SH-SY5Y (cell line): ENCODE measurements at regions not wholly inside any gene's neighbourhood (a gene's known extent, or its start where the extent isn't known, plus 50 kb on each side); places are given as distances from the start of the nearest gene placed in this dataset.

Source experiments
- GATA2 ChIP-seq: IDR thresholded peaks from 2 replicates; pipeline ENCODE4 v1.6.1; 2011; ENCODE audit warnings: mild to moderate bottlenecking, low read depth, low read length
- GATA3 ChIP-seq: IDR thresholded peaks from 2 replicates; pipeline ENCODE4 v1.6.1; 2011; ENCODE audit warnings: low read depth, mild to moderate bottlenecking, low read length, moderate library complexity

DNA sequence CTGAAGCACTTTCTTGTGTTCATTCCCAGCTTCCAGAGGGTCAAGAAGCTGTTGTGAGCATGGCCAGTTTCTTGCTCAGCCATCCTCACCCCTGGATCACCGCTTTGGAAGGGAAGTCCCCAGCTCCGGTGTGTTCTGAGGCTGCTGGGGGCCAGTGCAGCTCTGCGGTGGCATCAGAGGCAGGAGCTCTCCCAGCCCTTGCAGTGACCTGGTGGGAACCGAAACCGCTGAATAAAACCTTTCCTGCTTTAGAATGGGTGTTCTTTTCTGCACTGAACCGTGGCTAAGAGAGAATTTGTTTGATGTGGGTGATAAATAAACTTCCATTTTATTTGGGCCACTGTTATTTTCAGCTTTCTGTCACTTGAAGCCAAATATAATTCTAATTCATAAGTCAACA lies 450.9 kb upstream of the VSTM2A start:
- no peak for TF ChIP-seq GATA3
- TF ChIP-seq GATA2: no peak

DNA sequence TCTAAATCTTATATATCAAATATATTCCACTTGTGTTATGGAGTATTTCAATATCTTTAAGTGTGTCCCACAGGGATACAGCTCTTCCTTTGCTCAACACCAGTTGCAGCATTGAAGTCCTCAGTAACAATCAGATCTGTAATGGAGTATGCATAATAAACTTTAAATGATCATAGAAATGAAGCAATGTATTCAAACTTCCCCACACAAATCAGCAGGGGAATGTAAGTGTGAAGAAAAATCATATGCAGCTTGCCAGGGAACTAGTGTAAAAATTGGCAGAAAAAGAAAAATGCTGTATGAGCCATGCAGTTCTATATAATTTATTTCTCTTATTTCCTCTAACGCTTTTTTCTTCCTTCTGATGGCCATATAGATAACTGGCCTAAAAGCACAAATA lies 444.3 kb upstream of the VSTM2A start:
- TF ChIP-seq GATA3 (no peak), GATA2 (no peak)

DNA sequence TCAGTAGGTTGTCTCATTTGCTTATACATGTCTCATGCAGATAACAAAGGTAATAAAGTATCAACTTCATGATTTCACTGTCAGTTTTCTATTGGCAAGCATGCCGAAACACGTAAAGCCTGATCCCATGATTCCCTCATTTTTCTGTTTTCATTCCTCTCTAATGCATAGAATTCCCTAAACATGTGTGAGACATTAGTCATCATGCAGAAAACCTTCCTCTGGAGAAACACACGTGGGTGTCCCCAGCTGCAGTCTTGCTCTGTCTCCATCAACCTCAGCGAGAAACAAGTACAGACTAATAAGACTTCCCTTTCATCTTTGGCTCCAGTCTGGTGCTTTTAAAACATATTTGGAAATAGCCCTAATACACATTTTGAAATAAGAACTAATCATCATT lies 432.7 kb upstream of the VSTM2A start:
- TF ChIP-seq GATA2 (no peak), GATA3 (no peak)

DNA sequence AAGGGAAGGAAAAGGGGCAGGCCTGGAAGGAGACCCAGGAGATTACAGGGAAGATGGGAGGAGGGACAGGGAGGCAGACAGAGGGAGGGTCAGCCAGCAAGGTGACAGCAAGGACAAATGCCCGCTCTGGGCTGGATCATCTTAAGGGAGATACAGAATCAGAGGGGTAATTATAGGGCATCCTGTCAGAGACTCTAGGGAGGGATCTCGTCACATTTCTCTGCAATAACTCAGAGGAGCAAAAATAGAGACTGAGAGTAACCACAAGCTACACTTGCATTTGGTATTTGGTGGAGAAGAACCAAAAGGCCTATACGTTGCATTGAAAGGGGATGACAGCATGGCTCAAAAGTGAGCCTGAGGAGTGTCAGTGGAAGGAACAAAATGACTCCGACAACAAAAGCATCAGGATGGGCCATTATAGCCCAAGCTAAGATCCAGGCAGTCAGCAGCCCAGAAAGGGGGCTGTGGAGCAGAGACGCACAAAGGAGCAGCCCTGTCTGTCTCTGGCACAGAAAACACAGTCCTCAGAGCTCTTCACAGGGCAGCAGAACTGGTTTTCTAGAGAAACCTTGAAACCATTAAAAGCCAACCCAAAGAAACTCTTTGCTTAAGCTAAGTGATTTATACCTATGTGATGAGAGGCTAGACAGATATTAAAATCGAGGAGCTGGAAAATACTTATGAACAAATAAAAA lies 430.2 kb upstream of the VSTM2A start:
- TF ChIP-seq GATA3 (no peak), GATA2 (no peak)

DNA sequence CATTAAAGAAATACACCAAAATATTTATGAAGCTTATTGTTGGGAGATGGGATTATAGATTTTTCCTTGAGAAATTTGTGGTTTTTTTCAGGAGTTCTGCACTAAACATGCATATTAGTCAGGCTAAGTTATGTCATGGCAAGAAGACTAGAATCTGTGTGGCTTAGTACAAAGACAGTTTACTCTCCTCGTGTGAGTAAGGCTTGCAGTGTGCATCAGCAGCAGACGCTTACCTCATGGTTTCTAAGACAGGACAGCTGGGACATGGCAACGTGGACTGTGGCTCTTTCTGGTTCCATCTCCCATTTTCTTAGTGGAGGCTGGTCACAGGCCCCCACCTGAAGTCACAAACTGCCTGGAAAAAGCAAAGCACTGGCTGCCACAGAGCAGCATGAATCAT lies 429.6 kb upstream of the VSTM2A start:
- TF ChIP-seq GATA2 (no peak), GATA3 (no peak)

DNA sequence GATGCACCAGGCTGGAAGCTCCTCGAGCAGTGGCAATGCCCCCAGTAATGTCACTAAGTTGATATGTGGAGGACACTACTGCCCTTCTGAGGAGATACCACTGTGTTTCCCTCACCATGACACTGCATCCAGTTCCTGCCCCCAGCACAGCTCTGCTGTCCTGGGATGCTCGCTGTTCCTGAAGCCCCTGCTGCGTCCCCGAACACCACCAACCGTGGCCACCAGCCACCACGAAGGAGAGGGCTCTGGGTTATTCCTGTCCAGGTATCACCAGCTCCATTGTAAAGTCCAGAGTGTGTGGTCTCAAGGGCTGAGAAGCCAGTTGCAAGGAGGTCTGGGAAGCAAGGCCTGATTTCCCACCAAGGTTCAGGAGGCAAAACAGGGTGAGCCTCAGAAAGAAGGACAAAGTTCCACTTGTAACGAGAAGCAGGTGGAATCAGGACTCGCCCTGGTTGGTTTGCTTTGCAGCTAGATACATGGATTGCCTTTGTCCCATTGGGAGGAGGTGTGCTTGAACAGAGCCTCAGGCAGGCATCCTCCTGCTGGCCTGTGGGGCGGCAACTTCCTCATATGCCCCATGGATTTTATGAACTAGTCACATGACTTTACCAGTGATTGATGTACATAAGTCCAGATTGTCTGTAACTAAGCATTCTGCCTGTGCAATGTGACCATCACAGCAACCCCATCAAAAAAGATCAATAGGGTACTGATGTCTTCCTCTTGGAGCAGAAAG lies 427.0 kb upstream of the VSTM2A start:
- no peak for TF ChIP-seq GATA3
- TF ChIP-seq GATA2: no peak

DNA sequence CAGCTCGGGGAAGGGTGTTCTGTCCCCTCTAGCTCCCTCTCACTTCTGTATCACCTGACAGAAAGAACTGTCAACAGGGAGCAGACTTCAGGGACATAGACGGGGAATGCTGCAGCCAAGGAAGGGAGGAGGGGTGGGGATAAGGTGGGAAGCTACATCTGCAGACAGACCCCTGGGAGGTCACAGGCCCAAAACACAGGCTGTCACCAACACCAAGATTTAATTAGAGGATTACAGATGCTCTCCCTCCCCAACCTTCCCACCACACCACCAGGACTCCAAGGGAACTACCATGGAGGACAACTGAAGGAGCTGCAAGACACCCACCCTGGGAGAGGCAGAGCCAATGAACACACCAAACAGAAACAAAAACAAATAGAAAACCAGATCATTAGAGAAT lies 425.2 kb upstream of the VSTM2A start:
- no peak for TF ChIP-seq GATA3
- no peak for TF ChIP-seq GATA2

DNA sequence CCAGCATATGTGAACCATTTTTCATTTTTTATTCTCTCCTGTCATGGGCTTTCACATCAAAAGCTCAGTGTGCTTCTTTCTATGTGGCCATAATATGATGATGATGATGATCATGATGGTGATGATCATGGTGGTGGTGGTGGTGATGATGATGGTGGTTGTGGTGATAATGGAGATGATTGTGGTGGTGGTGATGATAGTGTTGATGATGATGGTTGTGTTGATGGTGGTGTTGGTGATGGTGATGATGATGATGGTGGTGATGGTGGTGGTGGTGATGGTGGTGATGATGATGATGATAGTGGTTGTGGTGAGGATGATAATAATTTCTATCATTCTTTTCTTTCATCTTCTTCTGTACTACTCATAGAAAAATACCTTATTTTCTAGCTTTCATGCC lies 413.1 kb upstream of the VSTM2A start:
- TF ChIP-seq GATA3 (no peak), GATA2 (no peak)

DNA sequence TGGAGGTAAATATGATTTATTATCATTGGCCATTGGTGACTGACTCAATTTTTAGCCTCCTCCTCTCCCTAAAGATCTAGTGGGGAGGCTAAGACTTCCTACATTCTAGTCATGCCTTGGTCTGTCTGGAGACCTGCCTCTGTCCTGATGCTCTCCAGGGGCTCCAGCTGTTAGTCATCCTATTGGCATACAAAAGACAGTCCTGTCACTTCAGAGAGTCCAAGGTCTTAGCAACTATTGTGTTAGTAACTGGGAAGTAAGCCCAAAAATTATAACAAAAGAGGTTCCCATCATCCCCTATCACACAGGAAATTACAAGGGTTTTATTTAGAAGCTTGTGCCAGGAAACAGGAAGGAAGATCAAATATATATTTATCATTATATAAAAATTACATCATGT lies 400.6 kb upstream of the VSTM2A start:
- no peak for TF ChIP-seq GATA2
- no peak for TF ChIP-seq GATA3

DNA sequence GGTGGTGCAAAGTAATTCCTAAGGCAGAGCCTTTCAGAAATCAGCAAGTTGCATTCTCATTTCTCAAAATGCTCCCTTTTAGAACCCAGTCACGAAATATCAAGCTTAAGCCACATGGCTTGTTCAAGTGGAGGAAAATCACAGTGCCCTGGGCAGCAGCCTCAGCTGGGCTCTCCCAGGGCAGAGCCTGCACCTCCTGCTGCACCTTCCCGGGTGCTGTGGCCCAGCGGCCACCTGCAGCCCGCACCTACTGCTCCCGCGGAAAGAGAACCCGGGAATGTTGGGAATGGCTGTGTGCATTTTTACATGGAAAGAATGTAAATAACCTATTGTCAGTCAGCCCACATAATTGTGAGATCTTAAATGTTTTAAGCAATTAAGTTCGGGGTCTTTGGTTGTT lies 396.5 kb upstream of the VSTM2A start:
- TF ChIP-seq GATA3 (no peak), GATA2 (no peak)

DNA sequence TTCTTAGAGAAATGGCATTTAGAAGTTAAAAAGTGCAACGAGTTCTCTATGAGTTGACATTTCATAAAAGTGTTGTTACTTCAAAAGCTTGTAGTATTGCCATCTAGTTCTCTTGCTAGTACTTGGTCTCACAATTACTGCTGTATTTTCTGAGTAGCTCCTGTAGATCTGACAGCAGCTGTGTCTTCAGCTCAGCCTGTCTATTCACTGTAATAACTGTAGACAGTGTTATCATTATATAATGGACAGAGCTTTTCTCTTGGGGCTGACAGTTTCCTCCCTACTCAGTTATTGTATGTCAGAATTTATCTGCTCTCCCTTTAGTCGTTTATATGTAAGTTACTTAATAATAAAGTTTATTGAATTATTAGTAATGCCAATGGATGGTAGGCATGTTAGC lies 388.7 kb upstream of the VSTM2A start:
- TF ChIP-seq GATA2: no peak
- no peak for TF ChIP-seq GATA3

DNA sequence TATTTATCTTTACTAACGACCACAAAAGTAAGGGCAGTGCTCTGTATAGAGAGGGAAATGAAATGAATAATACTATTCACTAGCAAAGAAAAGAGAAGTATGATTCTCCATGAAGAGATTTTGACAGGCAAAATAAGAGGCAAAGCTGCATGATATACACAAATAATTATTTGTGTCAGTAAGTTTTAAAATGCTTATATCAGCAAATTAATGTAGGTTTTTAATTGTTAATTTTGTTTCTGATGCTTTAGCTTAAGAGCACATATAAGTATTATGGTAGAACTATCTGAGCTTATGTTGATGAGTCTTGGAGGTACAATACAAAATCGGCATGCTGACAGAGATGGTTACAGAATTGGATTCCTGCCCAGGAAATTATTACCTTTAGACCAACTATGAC lies 383.1 kb upstream of the VSTM2A start:
- TF ChIP-seq GATA3 (no peak), GATA2 (no peak)

DNA sequence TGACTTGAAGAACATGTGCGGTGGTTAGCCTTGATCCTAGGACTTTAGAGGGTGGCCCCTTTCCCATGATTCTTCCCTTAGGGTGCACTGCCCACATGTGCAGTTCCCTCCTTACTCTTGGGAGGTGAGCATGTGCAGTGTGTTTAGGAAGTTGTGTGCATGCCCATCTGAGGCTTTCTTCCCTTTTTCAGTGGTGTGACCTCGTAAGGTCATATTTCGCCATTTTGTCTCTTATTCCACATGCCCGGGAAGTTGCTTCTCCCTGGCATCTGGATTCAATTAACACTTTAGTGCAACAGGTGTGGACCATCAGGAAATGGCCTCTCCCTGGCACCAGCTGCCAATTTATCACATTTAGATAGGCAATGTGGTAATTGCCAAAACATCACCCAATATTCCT lies 380.6 kb upstream of the VSTM2A start:
- TF ChIP-seq GATA3: no peak
- TF ChIP-seq GATA2: no peak

DNA sequence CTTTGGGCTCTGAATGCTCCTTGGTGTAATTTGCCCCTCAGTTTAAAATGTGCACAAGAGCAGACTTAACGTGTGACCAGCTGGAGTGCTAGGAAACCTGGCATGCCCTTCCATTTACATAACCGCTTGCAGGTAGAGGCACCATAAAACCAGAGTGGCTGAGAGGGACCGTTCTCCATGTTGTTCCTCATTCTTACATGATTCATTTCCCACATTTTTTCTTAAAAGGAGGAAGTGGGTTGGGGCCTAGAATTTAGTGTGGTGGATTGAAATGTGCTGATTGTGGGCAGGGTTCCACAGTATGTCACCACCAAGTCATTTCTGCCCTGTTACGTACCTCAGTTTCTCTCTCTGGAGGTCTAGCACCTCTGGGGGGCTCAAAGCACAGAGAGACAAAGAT lies 375.8 kb upstream of the VSTM2A start:
- TF ChIP-seq GATA3 (no peak), GATA2 (no peak)

DNA sequence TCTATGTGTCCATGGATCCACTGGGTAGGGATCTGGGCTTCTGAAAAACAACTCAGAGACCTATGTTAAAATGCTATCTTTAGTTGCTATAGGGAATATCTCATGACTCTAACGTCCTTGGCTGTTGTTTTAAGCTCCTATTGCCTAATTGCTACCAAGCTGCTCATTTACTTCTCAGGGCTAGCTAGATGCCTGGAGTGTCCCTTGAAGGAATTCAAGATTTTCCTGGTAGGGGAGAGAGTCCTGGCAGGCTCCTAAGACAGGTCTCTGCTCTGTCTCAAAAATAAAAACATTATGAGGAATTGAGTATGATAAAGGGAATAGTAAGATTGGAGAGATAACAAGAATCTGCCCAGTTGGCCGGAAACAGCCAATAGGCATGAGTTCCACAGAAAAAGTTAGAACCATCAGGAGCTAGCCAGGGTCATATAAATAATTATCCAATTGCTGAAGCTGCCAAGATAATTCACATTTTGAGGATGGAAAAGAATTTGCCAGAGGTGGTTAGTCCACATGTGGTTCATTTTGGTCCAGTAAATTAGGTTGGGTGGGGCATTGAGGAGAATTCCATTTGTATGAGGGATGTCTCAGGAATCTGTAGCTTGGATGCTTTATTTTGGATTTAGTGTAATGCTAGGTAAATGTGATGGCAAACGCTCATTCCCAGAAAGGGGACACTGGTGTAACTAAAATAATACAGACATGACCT lies 362.7 kb upstream of the VSTM2A start:
- no peak for TF ChIP-seq GATA3
- TF ChIP-seq GATA2: no peak

DNA sequence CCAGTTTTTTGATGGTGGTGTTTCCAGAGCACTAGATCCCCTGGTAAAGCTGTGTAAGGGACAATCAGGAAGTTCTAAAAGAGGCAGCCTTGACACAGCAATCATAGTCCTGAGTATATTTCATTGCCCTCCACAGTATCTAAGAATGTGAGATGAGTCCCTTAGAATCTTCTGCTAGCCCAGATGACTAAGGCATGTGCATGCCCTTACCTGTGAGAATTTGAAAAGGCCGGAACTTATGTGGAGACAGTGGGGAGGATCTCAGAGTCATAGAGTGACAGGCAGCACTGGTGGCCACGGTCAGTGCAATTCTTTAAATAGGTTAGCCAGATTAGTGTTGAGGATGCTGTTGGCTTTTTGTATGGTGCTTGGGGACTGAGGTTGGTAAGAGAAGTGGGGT lies 361.4 kb upstream of the VSTM2A start:
- TF ChIP-seq GATA2 (no peak), GATA3 (no peak)
